Neutrophil (primary cell): ENCODE measurements at regions not wholly inside any gene's neighbourhood (a gene's known extent, or its start where the extent isn't known, plus 50 kb on each side); places are given as distances from the start of the nearest gene placed in this dataset.

Experiments used
- H3K27ac ChIP-seq: fragments of 200-600 bp; sonication (generic); 2 replicates; pipeline ENCODE4 v1.5.1; 2016; ENCODE audit warnings: mild to moderate bottlenecking, moderate library complexity
- H3K27me3 ChIP-seq: fragments of 200-600 bp; sonication (generic); 2 replicates; pipeline ENCODE4 v1.6.0; 2016; ENCODE audit warnings: mild to moderate bottlenecking
- H3K36me3 ChIP-seq: fragments of 200-600 bp; sonication (generic); 2 replicates; pipeline ENCODE4 v1.5.1; 2017
- H3K4me1 ChIP-seq, 2 experiments: fragments of 200-600 bp in 1 of 2; sonication (generic) in 1 of 2; 1 replicate in 1 of 2; 2 replicates in 1 of 2; pipeline versions ENCODE4 v1.5.1 to v1.6.1; 2013 to 2016; ENCODE audit warnings: low read depth in 1 of 2, low read length in 1 of 2, mild to moderate bottlenecking in 1 of 2, moderate library complexity in 1 of 2; ENCODE audit not compliant: control insufficient read depth in 1 of 2, insufficient read depth in 1 of 2
- H3K4me3 ChIP-seq, 2 experiments: fragments of 200-600 bp in 1 of 2; sonication (generic) in 1 of 2; 1 replicate in 1 of 2; 2 replicates in 1 of 2; pipeline ENCODE4 v1.5.1; 2013 to 2016; ENCODE audit warnings: low read depth in 1 of 2, low read length in 1 of 2, mild to moderate bottlenecking in 1 of 2, moderate library complexity in 1 of 2
- H3K9me3 ChIP-seq: fragments of 200-600 bp; sonication (generic); 2 replicates; pipeline ENCODE4 v1.5.1; 2016
- CTCF ChIP-seq: fragments of 200-600 bp; sonication (generic); IDR thresholded peaks from 2 replicates; pipeline ENCODE4 v1.5.1; 2016; ENCODE audit warnings: antibody characterized with exemption

DNA sequence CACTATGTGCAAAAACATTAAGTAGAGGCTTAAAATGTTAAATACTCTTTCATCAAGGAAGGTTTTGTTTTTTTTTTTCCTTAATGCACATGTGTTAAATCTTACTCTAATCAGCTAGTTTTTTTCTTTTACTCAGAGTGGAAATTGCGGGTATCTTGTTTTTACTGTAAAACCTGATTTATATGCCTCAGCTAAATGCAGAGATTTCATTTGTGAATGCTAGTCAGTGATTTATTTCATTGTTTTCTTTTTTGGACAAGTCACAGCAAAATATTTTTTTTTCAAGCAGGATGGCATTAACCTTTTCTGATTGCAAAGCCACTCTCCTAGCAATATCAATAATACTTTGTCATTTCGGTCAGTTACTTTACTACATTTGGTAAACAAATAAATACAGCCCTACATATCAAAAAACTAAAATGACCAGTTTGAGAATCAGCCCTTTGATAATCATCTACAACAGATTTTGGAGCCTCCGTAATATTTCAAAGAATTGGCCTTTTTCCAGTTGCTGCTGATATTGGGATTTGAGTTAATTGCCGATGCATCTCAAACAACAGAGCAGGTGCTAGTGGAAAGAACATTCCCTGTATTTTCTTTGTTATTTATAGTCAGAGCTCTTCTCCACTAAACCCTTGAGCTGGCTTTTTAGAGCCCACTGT lies 579.2 kb upstream of the ZNF608 start:
- Histone ChIP-seq H3K27me3 (no peaks in the 10 kb centered on the region), H3K36me3 (no peaks in the 10 kb centered on the region), H3K4me1 (no peaks in the 10 kb centered on the region), H3K9me3 (no peaks in the 10 kb centered on the region), H3K4me3 (no peak overlapping the region), H3K27ac (no peak overlapping the region)
- no peak for TF ChIP-seq CTCF

GRCh38 chr5:125326150-125326510 lies 579.7 kb upstream of the ZNF608 start:
- Histone ChIP-seq H3K27ac (no peak overlapping the region), H3K4me1 (no peaks in the 10 kb centered on the region), H3K4me3 (no peak overlapping the region), H3K27me3 (no peaks in the 10 kb centered on the region), H3K9me3 (no peaks in the 10 kb centered on the region), H3K36me3 (no peaks in the 10 kb centered on the region)
- no peak for TF ChIP-seq CTCF

DNA sequence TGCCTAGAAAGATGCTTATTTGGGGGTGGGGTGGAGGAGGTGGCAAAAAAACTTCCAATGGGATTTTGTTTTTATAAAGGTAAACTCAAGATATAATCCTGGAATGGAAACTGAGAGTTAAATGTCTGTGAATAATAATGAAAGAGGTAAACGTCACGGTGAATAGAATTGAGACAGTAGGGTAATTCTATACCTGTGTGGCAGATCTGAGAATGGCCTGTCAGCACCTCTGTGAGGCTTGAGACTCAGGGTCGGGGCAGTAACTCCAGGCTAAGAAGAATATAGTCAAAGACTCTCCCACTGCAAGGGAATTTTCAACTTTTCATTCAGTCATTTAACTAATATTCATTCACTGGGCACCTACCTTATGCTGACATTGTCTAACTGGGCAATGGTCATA lies 581.2 kb upstream of the ZNF608 start:
- no peaks in the 10 kb centered on the region for H3K36me3 ChIP-seq
- no peaks in the 10 kb centered on the region for H3K27me3 ChIP-seq
- H3K9me3 ChIP-seq: no peaks in the 10 kb centered on the region
- H3K27ac ChIP-seq: no peak overlapping the region
- TF ChIP-seq CTCF: no peak
- no peaks in the 10 kb centered on the region for H3K4me1 ChIP-seq
- H3K4me3 ChIP-seq: no peak overlapping the region

- H3K36me3 ChIP-seq: no peaks in the 10 kb centered on the region
- TF ChIP-seq CTCF: no peak
- no peaks in the 10 kb centered on the region for H3K9me3 ChIP-seq
- H3K27ac ChIP-seq: no peak overlapping the region
- no peaks in the 10 kb centered on the region for H3K27me3 ChIP-seq
- no peak overlapping the region for H3K4me3 ChIP-seq
- no peaks in the 10 kb centered on the region for H3K4me1 ChIP-seq
Measured at GRCh38 chr5:125331987-125332598, 585.7 kb upstream of the ZNF608 start.

DNA sequence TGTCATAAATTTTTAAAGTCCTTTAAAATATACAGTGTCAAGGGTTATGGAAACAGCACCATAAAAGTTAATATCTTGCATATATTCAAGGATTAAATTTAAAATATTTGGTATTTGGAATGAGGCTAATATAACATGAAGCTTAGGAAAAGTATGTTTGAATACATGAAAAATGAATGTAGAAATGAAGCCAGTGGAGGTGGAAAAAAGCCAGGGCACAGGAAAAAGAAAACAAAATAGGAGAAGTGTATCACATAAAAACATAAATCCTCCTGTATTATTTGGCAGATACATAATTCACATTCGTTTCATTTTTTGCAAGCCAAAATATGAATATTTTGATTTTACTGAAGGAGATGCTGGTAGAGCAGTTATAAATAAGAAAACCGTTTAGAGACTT lies 587.0 kb upstream of the ZNF608 start:
- Histone ChIP-seq H3K27me3 (no peaks in the 10 kb centered on the region), H3K9me3 (no peaks in the 10 kb centered on the region), H3K4me1 (no peaks in the 10 kb centered on the region), H3K27ac (no peak overlapping the region), H3K36me3 (no peaks in the 10 kb centered on the region), H3K4me3 (no peak overlapping the region)
- no peak for TF ChIP-seq CTCF
